DMS114 treated with DMSO at 0.1 percent for 48 hours (cell line): ENCODE measurements at regions not wholly inside any gene's neighbourhood (a gene's known extent, or its start where the extent isn't known, plus 50 kb on each side); places are given as distances from the start of the nearest gene placed in this dataset.

Experiments used
- DNase-seq: peaks from one replicate; lab custom pipeline; 2025; ENCODE audit not compliant: unreplicated experiment; lab: John Stamatoyannopoulos, UW

GRCh38 chr10:104574838-104575237, 66.3 kb upstream of the SORCS3 start:
- DNase-seq: no peak

- no peak for DNase-seq
Observed at GRCh38 chr10:104576611-104577010, 64.5 kb upstream of the SORCS3 start.

GRCh38 chr10:104577163-104577562, 63.9 kb upstream of the SORCS3 start:
- no peak for DNase-seq

- DNase-seq: no peak
Observed at GRCh38 chr10:104577861-104578521, 63.1 kb upstream of the SORCS3 start.

GRCh38 chr10:104578671-104579070, 62.4 kb upstream of the SORCS3 start:
- DNase-seq: no peak

- no peak for DNase-seq
Observed at GRCh38 chr10:104579136-104579535, 62.0 kb upstream of the SORCS3 start.

GRCh38 chr10:104580321-104580720, 60.8 kb upstream of the SORCS3 start:
- no peak for DNase-seq

- DNase-seq: peak; percentile 43
Observed at GRCh38 chr10:104580774-104581675, 60.1 kb upstream of the SORCS3 start.

- no peak for DNase-seq
Observed at GRCh38 chr10:104581884-104582601, 59.0 kb upstream of the SORCS3 start.

GRCh38 chr10:104582602-104582951, 58.5 kb upstream of the SORCS3 start:
- DNase-seq: no peak

GRCh38 chr10:104582966-104583365, 58.1 kb upstream of the SORCS3 start:
- no peak for DNase-seq

- DNase-seq: no peak
Observed at GRCh38 chr10:104584541-104584940, 56.5 kb upstream of the SORCS3 start.

- DNase-seq: no peak
Observed at GRCh38 chr10:104587751-104588150, 53.3 kb upstream of the SORCS3 start.

GRCh38 chr10:104589431-104589830, 51.7 kb upstream of the SORCS3 start:
- DNase-seq: no peak

- no peak for DNase-seq
Observed at GRCh38 chr10:104589871-104590270, 51.2 kb upstream of the SORCS3 start.
